ENCODE measurements at regions not wholly inside any gene's neighbourhood (a gene's known extent, or its start where the extent isn't known, plus 50 kb on each side); places are given as distances from the start of the nearest gene placed in this dataset.
A peak's percentile ranks its signal among the peaks of the same experiment; 100 is the strongest.
"Not testable (repeated sequence)": the region's sequence is repeated elsewhere in the genome, so short reads cannot be mapped to it uniquely, and the experiment has no call there.

GRCh38 chr10:3570131-3570729, 214.8 kb downstream of the KLF6 start:
- DNase-seq = peak; percentile 10

- DNase-seq = no peak
Measured at GRCh38 chr10:3568983-3569382, 216.0 kb downstream of the KLF6 start.

GRCh38 chr10:3568392-3568791, 216.6 kb downstream of the KLF6 start:
- peak; percentile 43 for DNase-seq

GRCh38 chr10:3567291-3567963, 217.6 kb downstream of the KLF6 start:
- DNase-seq = no peak

- no peak for DNase-seq
Measured at GRCh38 chr10:3566627-3567026, 218.4 kb downstream of the KLF6 start.

GRCh38 chr10:3564346-3565002, 220.5 kb downstream of the KLF6 start:
- no peak for DNase-seq

- no peak for DNase-seq
Measured at GRCh38 chr10:3563298-3563697, 221.7 kb downstream of the KLF6 start.

- DNase-seq = not testable (repeated sequence)
Measured at GRCh38 chr10:3560628-3561027, 224.4 kb downstream of the KLF6 start.

- DNase-seq = no peak
Measured at GRCh38 chr10:3559527-3559926, 225.5 kb downstream of the KLF6 start.

GRCh38 chr10:3559011-3559410, 226.0 kb downstream of the KLF6 start:
- no peak for DNase-seq

- DNase-seq = not testable (repeated sequence)
Measured at GRCh38 chr10:3556191-3557017, 228.6 kb downstream of the KLF6 start.

GRCh38 chr10:3554121-3554522, 230.9 kb downstream of the KLF6 start:
- peak; percentile 12 for DNase-seq

- DNase-seq = no peak
Measured at GRCh38 chr10:3552281-3552680, 232.7 kb downstream of the KLF6 start.

GRCh38 chr10:3551761-3552160, 233.2 kb downstream of the KLF6 start:
- no peak for DNase-seq

GRCh38 chr10:3549118-3549517, 235.9 kb downstream of the KLF6 start:
- DNase-seq = no peak

GRCh38 chr10:3548702-3549101, 236.3 kb downstream of the KLF6 start:
- no peak for DNase-seq

GRCh38 chr10:3548076-3548475, 236.9 kb downstream of the KLF6 start:
- no peak for DNase-seq

GRCh38 chr10:3544561-3544960, 240.4 kb downstream of the KLF6 start:
- DNase-seq = no peak

- DNase-seq = no peak
Measured at GRCh38 chr10:3542185-3542611, 242.8 kb downstream of the KLF6 start.

- no peak for DNase-seq
Measured at GRCh38 chr10:3539696-3540383, 245.2 kb downstream of the KLF6 start.

- peak; percentile 7 for DNase-seq
Measured at GRCh38 chr10:3538656-3539531, 246.1 kb downstream of the KLF6 start.

- DNase-seq = no peak
Measured at GRCh38 chr10:3538291-3538655, 246.7 kb downstream of the KLF6 start.
